Endothelial cell of umbilical vein (primary cell): ENCODE measurements at regions not wholly inside any gene's neighbourhood (a gene's known extent, or its start where the extent isn't known, plus 50 kb on each side); places are given as distances from the start of the nearest gene placed in this dataset.

Source experiments
- BruUV-seq: library from RNA; stranded (reverse); fragments of 400-500 nt; replicated peaks from 2 replicates; lab custom pipeline; 2021; lab: Mats Ljungman, UMichigan
- CTCF ChIA-PET: fragments of 300-600, 350-600 bp; sonication (Branson Sonifier 250); formaldehyde crosslinking; loops from one replicate; lab custom pipeline; 2021; ENCODE audit warnings: antibody characterized with exemption, inconsistent platforms; lab: Charles Lee
- POLR2A ChIA-PET: fragments of 300-600, 350-600 bp; sonication (Branson Sonifier 250); formaldehyde crosslinking; loops from one replicate; lab custom pipeline; 2021; ENCODE audit warnings: antibody characterized with exemption, inconsistent platforms; lab: Charles Lee
- DNase-seq: peaks from one replicate; pipeline ENCODE4 v3.0.0-alpha.2; 2011; ENCODE audit warnings: low read depth, low spot score
- FAIRE-seq: peaks from 2 replicates; lab custom pipeline; 2011; peaks lifted over from hg19 to GRCh38; lab: Jason Lieb, UNC
- H2AFZ ChIP-seq: 2 replicates; pipeline ENCODE4 v1.6.0; 2012; ENCODE audit warnings: low read depth, low read length, control low read depth, inconsistent platforms
- H3K27ac ChIP-seq: 2 replicates; pipeline ENCODE4 v1.5.1; 2011; ENCODE audit warnings: low read depth, mild to moderate bottlenecking, control low read depth, low read length, moderate library complexity; ENCODE audit not compliant: insufficient read depth
- H3K27me3 ChIP-seq, 2 experiments: 2 replicates each; pipeline versions ENCODE4 v1.6.0 to v1.6.1; 2011; ENCODE audit warnings: low read length in 2 of 2, mixed read lengths in 1 of 2; ENCODE audit not compliant: control insufficient read depth in 2 of 2, insufficient read depth in 2 of 2
- H3K36me3 ChIP-seq, 2 experiments: 2 replicates in 1 of 2; 3 replicates in 1 of 2; pipeline ENCODE4 v1.5.1; 2011; ENCODE audit warnings: low read length in 2 of 2, mild to moderate bottlenecking in 1 of 2, moderate library complexity in 1 of 2; ENCODE audit not compliant: control insufficient read depth in 2 of 2, insufficient read depth in 2 of 2; ENCODE audit errors: extremely low read depth in 1 of 2
- H3K4me1 ChIP-seq: 3 replicates; pipeline ENCODE4 v1.5.1; 2011; ENCODE audit warnings: mild to moderate bottlenecking, low read length; ENCODE audit not compliant: control insufficient read depth, insufficient read depth; ENCODE audit errors: extremely low read depth
- H3K4me2 ChIP-seq: 2 replicates; pipeline ENCODE4 v1.6.1; 2011; ENCODE audit warnings: low read length, control low read depth, mixed read lengths; ENCODE audit not compliant: insufficient read depth
- H3K4me3 ChIP-seq, 3 experiments: fragments of 200-600 bp in 1 of 3; sonication (generic), shearing (Covaris generic) in 1 of 3; replicated peaks in 1 of 3; 2 replicates each; pipeline ENCODE4 v1.5.1; 2011 to 2016; ENCODE audit warnings: control low read depth in 3 of 3, low read length in 3 of 3, mild to moderate bottlenecking in 2 of 3, inconsistent platforms in 1 of 3, low read depth in 1 of 3, moderate library complexity in 1 of 3; ENCODE audit not compliant: insufficient read depth in 1 of 3
- H3K79me2 ChIP-seq: 2 replicates; pipeline ENCODE4 v1.6.0; 2012; ENCODE audit warnings: low read length, inconsistent platforms; ENCODE audit not compliant: control insufficient read depth, insufficient read depth
- H3K9ac ChIP-seq: replicated peaks from 2 replicates; pipeline ENCODE3; 2011; ENCODE audit warnings: low read length, control low read depth; ENCODE audit not compliant: insufficient read depth; ENCODE audit errors: extremely low read depth
- H3K9me1 ChIP-seq: replicated peaks from 3 replicates; pipeline ENCODE4 v1.6.0; 2011; ENCODE audit warnings: mild to moderate bottlenecking, low read length; ENCODE audit not compliant: control insufficient read depth, insufficient read depth; ENCODE audit errors: extremely low read depth
- H3K9me3 ChIP-seq: replicated peaks from 2 replicates; pipeline ENCODE4 v1.5.1; 2012; ENCODE audit warnings: low read length, inconsistent platforms; ENCODE audit not compliant: control insufficient read depth, insufficient read depth
- H4K20me1 ChIP-seq: replicated peaks from 2 replicates; pipeline ENCODE3; 2011; ENCODE audit warnings: mild to moderate bottlenecking, low read length; ENCODE audit not compliant: control insufficient read depth, insufficient read depth; ENCODE audit errors: extremely low read depth
- CTCF ChIP-seq, 2 donors: IDR thresholded peaks; 1 replicate in 1 of 2; 2 replicates in 1 of 2; pipeline ENCODE4 v1.5.1; 2011; ENCODE audit warnings: low read length in 2 of 2, mild to moderate bottlenecking in 2 of 2, moderate library complexity in 2 of 2, control low read depth in 1 of 2, inconsistent platforms in 1 of 2, low read depth in 1 of 2; ENCODE audit not compliant: insufficient read depth in 1 of 2; ENCODE audit errors: extremely low read depth in 1 of 2
- EZH2 ChIP-seq: IDR thresholded peaks from 2 replicates; pipeline ENCODE4 v1.6.1; 2012; ENCODE audit warnings: borderline replicate concordance, low read depth, mild to moderate bottlenecking, moderate library complexity, low read length, inconsistent platforms; ENCODE audit not compliant: severe bottlenecking
- GATA2 ChIP-seq: IDR thresholded peaks from 2 replicates; pipeline ENCODE4 v1.7.0; 2011; ENCODE audit warnings: low read depth, mild to moderate bottlenecking, moderate library complexity, mixed read lengths, low read length; ENCODE audit not compliant: insufficient read length, insufficient read depth
- JUN ChIP-seq: IDR thresholded peaks from 2 replicates; pipeline ENCODE4 v1.6.1; 2011; ENCODE audit warnings: borderline replicate concordance, low read depth; ENCODE audit not compliant: insufficient read length, insufficient read depth
- POLR2A ChIP-seq: IDR thresholded peaks from 2 replicates; pipeline ENCODE4 v1.6.1; 2012; ENCODE audit warnings: low read depth, mild to moderate bottlenecking, control low read depth, low read length
- POLR2AphosphoS5 ChIP-seq: IDR thresholded peaks from 2 replicates; pipeline ENCODE4 v1.6.1; 2012; ENCODE audit warnings: low read depth, mild to moderate bottlenecking, control low read depth, low read length, moderate library complexity; ENCODE audit not compliant: insufficient read depth
- dilution Hi-C: fragments of 300-500 bp; cut with MboI; formaldehyde crosslinking; loops from one replicate; pipeline ENCODE4 v1.15.0; 2019; ENCODE audit warnings: low sequenced_read_pairs; ENCODE audit not compliant: extremely low pct_ligation_motif_present
- intact Hi-C: fragments of 100-400 bp; cut with micrococcal nuclease; formaldehyde crosslinking; loops from one replicate; pipeline ENCODE4 v1.10.0; 2022
- TF ChIP-seq, protein P1 (sequence below): IDR thresholded peaks from 2 replicates; pipeline ENCODE4 v1.6.1; 2011; ENCODE audit not compliant: insufficient read depth, insufficient read length

DNA sequence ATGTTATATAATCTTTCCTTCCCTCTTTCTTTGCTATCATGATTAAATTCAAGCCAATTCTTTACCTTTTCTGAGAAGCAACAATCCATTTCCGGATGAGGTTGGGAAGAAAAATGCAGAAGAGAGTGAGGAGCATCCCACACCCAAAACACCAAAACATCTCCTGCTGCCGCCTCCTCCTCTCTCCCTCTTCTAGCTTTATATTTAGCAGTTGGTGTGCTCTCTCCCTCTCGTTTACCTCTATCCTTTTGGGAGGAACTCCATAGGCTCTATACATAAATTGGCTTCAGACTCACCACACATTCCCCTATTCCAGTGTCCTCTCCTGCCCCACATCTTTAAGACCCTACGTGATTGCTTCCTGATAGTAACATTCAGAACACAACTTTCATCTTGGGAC, 332.2 kb upstream of the PLXNA2 start:
- no peak for FAIRE-seq
- Histone ChIP-seq H3K9me3 (no peaks in the 10 kb centered on the region), H4K20me1 (no peaks in the 10 kb centered on the region), H3K4me1 (no peaks in the 10 kb centered on the region), H3K27ac (no peak overlapping the region), H3K79me2 (no peaks in the 10 kb centered on the region), H3K27me3 (no peaks in the 10 kb centered on the region), H2AFZ (no peak overlapping the region), H3K9ac (no peak overlapping the region), H3K9me1 (no peaks in the 10 kb centered on the region), H3K36me3 (no peaks in the 10 kb centered on the region), H3K4me2 (no peak overlapping the region), H3K4me3 (no peak overlapping the region)
- BruUV-seq: no TSS peak
- TF ChIP-seq, protein P1, sequence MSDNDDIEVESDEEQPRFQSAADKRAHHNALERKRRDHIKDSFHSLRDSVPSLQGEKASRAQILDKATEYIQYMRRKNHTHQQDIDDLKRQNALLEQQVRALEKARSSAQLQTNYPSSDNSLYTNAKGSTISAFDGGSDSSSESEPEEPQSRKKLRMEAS: no peak
- TF ChIP-seq POLR2AphosphoS5: no peak
- no peak for TF ChIP-seq EZH2
- TF ChIP-seq JUN: no peak
- TF ChIP-seq GATA2: no peak
- no peak for TF ChIP-seq POLR2A
- TF ChIP-seq CTCF (IDR thresholded peaks at IDR 0.05; ENCODE audit: extremely low read depth in 1 of 2, insufficient read depth in 1 of 2, low read depth in 1 of 2, low read length in 2 of 2): no peak
- no peak for DNase-seq
- dilution Hi-C loops: no loop called here
- ChIA-PET CTCF (no interaction called here), POLR2A (no interaction called here)
- intact Hi-C loops: no loop called here
